AG08395 (cell line): ENCODE measurements at regions not wholly inside any gene's neighbourhood (a gene's known extent, or its start where the extent isn't known, plus 50 kb on each side); places are given as distances from the start of the nearest gene placed in this dataset.
A peak's percentile ranks its signal among the peaks of the same experiment; 100 is the strongest.

Experiments
- DNase-seq: peaks from one replicate; pipeline ENCODE4 v3.0.0; 2012; ENCODE audit warnings: mixed read lengths, low spot score

GRCh38 chr1:212525479-212526110, 83.0 kb upstream of the ATF3 start:
- peak; percentile 48 for DNase-seq

- no peak for DNase-seq
Observed at GRCh38 chr1:212526111-212526491, 82.5 kb upstream of the ATF3 start.

GRCh38 chr1:212528501-212528900, 80.1 kb upstream of the ATF3 start:
- DNase-seq = no peak

- DNase-seq = peak; percentile 48
Observed at GRCh38 chr1:212529211-212529741, 79.3 kb upstream of the ATF3 start.

GRCh38 chr1:212531267-212531666, 77.3 kb upstream of the ATF3 start:
- DNase-seq = no peak

GRCh38 chr1:212531796-212532195, 76.8 kb upstream of the ATF3 start:
- no peak for DNase-seq

- DNase-seq = no peak
Observed at GRCh38 chr1:212532469-212533147, 76.0 kb upstream of the ATF3 start.

GRCh38 chr1:212533148-212533517, 75.4 kb upstream of the ATF3 start:
- DNase-seq = no peak

GRCh38 chr1:212536586-212536985, 72.0 kb upstream of the ATF3 start:
- no peak for DNase-seq

GRCh38 chr1:212537610-212538009, 71.0 kb upstream of the ATF3 start:
- DNase-seq = no peak

- DNase-seq = no peak
Observed at GRCh38 chr1:212539737-212540430, 68.7 kb upstream of the ATF3 start.

GRCh38 chr1:212542761-212543187, 65.8 kb upstream of the ATF3 start:
- DNase-seq = no peak

- DNase-seq = no peak
Observed at GRCh38 chr1:212544110-212544509, 64.5 kb upstream of the ATF3 start.

GRCh38 chr1:212545941-212546635, 62.5 kb upstream of the ATF3 start:
- DNase-seq = peak; percentile 49

GRCh38 chr1:212549503-212550017, 59.0 kb upstream of the ATF3 start:
- no peak for DNase-seq

GRCh38 chr1:212551929-212552328, 56.6 kb upstream of the ATF3 start:
- DNase-seq = no peak

- no peak for DNase-seq
Observed at GRCh38 chr1:212553676-212554075, 54.9 kb upstream of the ATF3 start.

GRCh38 chr1:212554401-212554800, 54.2 kb upstream of the ATF3 start:
- DNase-seq = no peak

- no peak for DNase-seq
Observed at GRCh38 chr1:212555426-212555825, 53.1 kb upstream of the ATF3 start.

- DNase-seq = no peak
Observed at GRCh38 chr1:212556822-212557549, 51.6 kb upstream of the ATF3 start.
